ENCODE measurements at regions not wholly inside any gene's neighbourhood (a gene's known extent, or its start where the extent isn't known, plus 50 kb on each side); places are given as distances from the start of the nearest gene placed in this dataset.

GRCh38 chr5:136484808-136485325, 119.5 kb upstream of the TRPC7 start:
- no peaks in the 10 kb centered on the region for H4K20me1 ChIP-seq (ENCODE audit: control insufficient read depth, insufficient read depth, low read depth, low read length)
- H3K4me2 ChIP-seq (ENCODE audit: low read length), result no peak overlapping the region
- no peaks in the 10 kb centered on the region for H3K4me1 ChIP-seq (ENCODE audit: control insufficient read depth, low read length)
- no peaks in the 10 kb centered on the region for H3F3A ChIP-seq (ENCODE audit: control insufficient read depth, insufficient read depth)
- no peak overlapping the region for H3K27ac ChIP-seq (ENCODE audit: low read depth, low read length)
- H3K4me3 ChIP-seq (ENCODE audit: low read length), result no peak overlapping the region
- no peaks in the 10 kb centered on the region for H3K79me2 ChIP-seq (ENCODE audit: control insufficient read depth, low read length)
- no peaks in the 10 kb centered on the region for H3K36me3 ChIP-seq (ENCODE audit: control insufficient read depth, low read length)
- TF ChIP-seq CTCF (IDR thresholded peaks at IDR 0.05; ENCODE audit: low read depth, low read length, poor library complexity, severe bottlenecking), result no peak
- TF ChIP-seq EZH2phosphoT487 (IDR thresholded peaks at IDR 0.05; ENCODE audit: borderline replicate concordance, low read length), result no peak
- peaks cover 7% of the 10 kb centered on the region for H3K27me3 ChIP-seq (ENCODE audit: control insufficient read depth, low read length)
- H3K9me3 ChIP-seq (ENCODE audit: control insufficient read depth, insufficient read depth, low read length), result no peaks in the 10 kb centered on the region
- H3K9me2 ChIP-seq (replicated peaks; ENCODE audit: control insufficient read depth, low read length), result no peaks in the 10 kb centered on the region

GRCh38 chr5:136482206-136482605, 116.9 kb upstream of the TRPC7 start:
- no peaks in the 10 kb centered on the region for H3K79me2 ChIP-seq (ENCODE audit: control insufficient read depth, low read length)
- H3K9me3 ChIP-seq (ENCODE audit: control insufficient read depth, insufficient read depth, low read length), result no peaks in the 10 kb centered on the region
- no peaks in the 10 kb centered on the region for H3K9me2 ChIP-seq (replicated peaks; ENCODE audit: control insufficient read depth, low read length)
- H4K20me1 ChIP-seq (ENCODE audit: control insufficient read depth, insufficient read depth, low read depth, low read length), result no peaks in the 10 kb centered on the region
- no peaks in the 10 kb centered on the region for H3K36me3 ChIP-seq (ENCODE audit: control insufficient read depth, low read length)
- H3K27ac ChIP-seq (ENCODE audit: low read depth, low read length), result no peak overlapping the region
- no peak overlapping the region for H3K4me2 ChIP-seq (ENCODE audit: low read length)
- H3K27me3 ChIP-seq (ENCODE audit: control insufficient read depth, low read length), result peaks cover 10% of the 10 kb centered on the region
- no peak overlapping the region for H3K4me3 ChIP-seq (ENCODE audit: low read length)
- TF ChIP-seq EZH2phosphoT487 (IDR thresholded peaks at IDR 0.05; ENCODE audit: borderline replicate concordance, low read length), result no peak
- TF ChIP-seq CTCF (IDR thresholded peaks at IDR 0.05; ENCODE audit: low read depth, low read length, poor library complexity, severe bottlenecking), result no peak
- H3K4me1 ChIP-seq (ENCODE audit: control insufficient read depth, low read length), result no peaks in the 10 kb centered on the region
- H3F3A ChIP-seq (ENCODE audit: control insufficient read depth, insufficient read depth), result no peaks in the 10 kb centered on the region

DNA sequence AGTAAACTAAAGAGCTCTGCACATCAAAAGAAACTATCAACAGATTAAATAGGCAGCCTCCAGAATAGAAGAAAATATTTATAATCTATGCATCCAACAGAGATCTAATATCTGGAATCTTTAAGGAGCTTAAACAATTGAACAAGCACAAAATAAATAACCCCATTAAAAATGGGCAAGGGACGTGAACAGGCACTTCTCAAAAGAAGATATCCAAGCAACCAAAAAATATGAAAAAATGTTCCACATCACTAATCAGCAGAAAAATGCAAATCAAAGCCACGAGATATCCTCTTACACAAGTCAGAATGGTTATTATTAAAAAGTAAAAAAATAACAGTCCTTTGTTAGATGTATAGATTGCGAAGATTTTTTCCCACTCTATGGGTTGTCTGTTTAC, 109.1 kb upstream of the TRPC7 start:
- no peak for TF ChIP-seq EZH2phosphoT487 (IDR thresholded peaks at IDR 0.05; ENCODE audit: borderline replicate concordance, low read length)
- TF ChIP-seq CTCF (IDR thresholded peaks at IDR 0.05; ENCODE audit: low read depth, low read length, poor library complexity, severe bottlenecking), result no peak
- Histone ChIP-seq H3K4me3 (ENCODE audit: low read length) (no peak overlapping the region), H3F3A (ENCODE audit: control insufficient read depth, insufficient read depth) (no peaks in the 10 kb centered on the region), H4K20me1 (ENCODE audit: control insufficient read depth, insufficient read depth, low read depth, low read length) (no peaks in the 10 kb centered on the region), H3K4me2 (ENCODE audit: low read length) (no peak overlapping the region), H3K4me1 (ENCODE audit: control insufficient read depth, low read length) (no peaks in the 10 kb centered on the region), H3K9me2 (replicated peaks; ENCODE audit: control insufficient read depth, low read length) (no peaks in the 10 kb centered on the region), H3K27ac (ENCODE audit: low read depth, low read length) (no peak overlapping the region), H3K36me3 (ENCODE audit: control insufficient read depth, low read length) (no peaks in the 10 kb centered on the region), H3K9me3 (ENCODE audit: control insufficient read depth, insufficient read depth, low read length) (no peaks in the 10 kb centered on the region), H3K79me2 (ENCODE audit: control insufficient read depth, low read length) (no peaks in the 10 kb centered on the region), H3K27me3 (ENCODE audit: control insufficient read depth, low read length) (peaks cover 3% of the 10 kb centered on the region; the same call in 1 of the 2 replicates)

All from DOHH2 (cell line).